Astrocyte of the hippocampus (primary cell): ENCODE measurements at regions not wholly inside any gene's neighbourhood (a gene's known extent, or its start where the extent isn't known, plus 50 kb on each side); places are given as distances from the start of the nearest gene placed in this dataset.

Experiments
- DNase-seq: peaks from one replicate; pipeline ENCODE4 v3.0.0; 2011; ENCODE audit warnings: low read depth, low spot score

DNA sequence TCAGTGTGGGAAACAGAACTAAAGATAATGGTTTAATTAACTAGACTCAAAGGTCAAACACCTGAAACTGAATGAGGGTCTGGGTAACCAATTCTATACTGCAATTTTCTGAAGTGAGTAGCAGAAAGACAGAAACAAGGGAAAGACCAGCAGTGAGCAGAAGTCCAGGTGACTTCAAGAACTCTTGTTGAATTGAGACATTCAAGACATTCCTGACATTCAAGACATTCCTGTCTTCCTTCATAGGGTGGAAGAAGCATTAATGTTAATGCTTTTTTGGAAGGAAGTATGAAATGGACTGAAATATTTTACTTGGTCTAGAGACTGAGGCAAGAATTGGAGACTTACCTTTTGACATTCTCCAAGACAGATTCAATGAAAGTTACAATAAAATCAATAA lies 529.9 kb upstream of the MMS22L start:
- DNase-seq, result no peak

DNA sequence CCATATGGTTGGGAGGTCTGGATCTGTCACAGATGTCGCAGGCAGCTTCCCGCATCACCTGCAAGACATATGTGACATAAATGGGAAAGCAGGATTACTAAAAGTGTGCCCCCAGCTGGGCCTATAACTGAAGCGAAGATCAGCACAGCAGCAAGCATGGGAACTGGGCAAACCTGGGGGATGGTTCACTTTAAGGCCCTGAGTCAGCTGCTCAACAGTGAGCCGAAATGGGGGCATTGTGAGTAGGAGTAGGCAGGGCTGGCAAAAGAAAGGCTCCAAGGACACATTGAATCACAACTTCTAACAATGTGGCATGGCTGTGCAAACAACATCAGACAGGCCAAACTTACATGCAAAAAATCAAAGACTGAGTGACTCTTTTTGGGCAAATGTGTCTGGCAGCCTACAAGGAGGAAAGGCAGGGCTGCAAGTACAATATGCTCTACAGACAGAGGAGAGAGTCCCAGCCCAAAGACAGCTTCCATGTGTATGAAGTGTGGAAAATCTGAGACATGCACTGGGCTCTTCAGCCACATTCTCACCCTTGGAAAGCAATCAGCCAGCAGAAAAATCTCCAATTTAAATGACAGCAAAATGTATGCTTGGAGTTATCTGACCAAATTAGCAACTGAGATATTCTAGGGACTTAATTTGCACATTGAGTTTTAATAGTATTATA lies 531.0 kb upstream of the MMS22L start:
- DNase-seq, result no peak

DNA sequence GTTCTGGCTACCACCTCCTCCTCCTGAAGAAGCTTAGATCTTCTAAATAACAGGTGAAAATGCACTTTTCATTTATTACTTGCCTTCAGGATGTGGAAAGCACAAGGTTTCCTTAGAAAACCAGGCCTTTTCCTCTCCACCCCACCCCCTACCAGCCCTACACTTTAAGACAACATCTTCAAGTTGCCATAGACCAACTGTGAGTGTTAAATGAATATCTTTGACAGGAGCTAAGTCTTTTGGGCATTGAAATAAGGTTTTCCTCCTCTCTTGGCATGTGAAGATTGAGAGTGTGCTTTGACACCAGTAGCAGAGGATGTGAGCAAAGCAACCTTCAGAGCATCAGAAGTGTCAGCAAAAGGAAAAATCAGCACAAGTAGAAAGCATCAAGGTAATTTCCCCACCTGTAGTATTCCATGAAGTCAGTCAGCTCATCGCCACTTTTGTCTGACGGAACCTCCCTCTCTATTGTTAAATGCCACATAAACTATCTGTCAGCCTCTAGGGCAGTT lies 532.3 kb upstream of the MMS22L start:
- no peak for DNase-seq

DNA sequence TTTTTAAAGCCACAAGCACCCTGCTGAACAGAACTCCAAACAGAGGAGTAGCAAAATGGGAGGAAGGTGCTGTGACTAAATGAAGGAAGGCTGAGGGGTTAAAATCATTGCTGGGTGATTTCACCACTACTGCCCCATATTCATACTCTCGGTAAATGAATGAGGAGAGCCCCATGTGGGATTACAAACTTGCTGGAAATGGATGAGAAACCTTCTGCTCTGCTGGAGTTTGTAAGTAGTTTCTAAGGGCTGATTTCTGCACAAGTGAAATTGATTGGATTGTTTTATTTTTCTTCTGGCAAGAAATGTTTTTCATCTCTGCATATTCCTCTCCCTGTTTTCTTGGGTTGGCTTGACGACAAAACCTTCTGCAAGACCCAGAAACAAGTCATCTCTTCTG lies 533.5 kb upstream of the MMS22L start:
- no peak for DNase-seq

DNA sequence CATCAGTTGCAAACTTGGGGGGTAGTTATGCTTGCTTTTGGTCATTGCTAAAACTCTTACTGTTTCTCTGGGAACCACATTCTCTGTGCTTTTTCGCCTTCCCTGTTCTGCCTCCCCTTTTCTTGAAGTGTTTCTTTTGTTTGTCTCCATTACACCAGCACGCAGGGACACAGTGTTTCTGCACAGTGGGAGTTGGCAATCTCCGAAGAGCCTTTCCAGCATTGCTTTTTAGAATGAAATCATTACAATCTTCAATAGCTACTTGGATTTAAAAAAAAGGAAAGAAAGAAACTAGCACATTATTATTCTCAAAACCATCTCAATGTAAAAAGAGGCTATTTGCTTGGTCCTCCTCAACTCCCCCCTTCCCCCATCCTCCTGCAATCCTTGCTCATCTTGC lies 536.7 kb upstream of the MMS22L start:
- no peak for DNase-seq

DNA sequence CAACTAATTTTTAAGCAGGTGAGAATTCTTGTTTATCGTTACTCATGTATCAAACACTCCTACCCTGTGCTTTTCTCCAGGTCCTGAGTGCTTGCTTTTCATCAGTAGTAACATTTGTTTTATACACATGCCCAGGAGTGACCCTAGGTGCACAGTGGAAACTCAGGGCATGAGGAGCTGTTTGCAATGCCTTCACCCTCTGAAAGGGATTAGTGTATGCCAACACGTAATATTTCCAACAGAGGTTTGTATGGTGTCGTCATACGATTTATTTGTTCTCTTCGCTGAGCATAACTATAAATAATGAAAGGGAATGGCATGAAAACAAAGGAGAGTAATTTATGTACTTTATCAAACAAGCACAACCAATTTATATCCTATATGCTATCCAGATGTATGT lies 537.4 kb upstream of the MMS22L start:
- no peak for DNase-seq

DNA sequence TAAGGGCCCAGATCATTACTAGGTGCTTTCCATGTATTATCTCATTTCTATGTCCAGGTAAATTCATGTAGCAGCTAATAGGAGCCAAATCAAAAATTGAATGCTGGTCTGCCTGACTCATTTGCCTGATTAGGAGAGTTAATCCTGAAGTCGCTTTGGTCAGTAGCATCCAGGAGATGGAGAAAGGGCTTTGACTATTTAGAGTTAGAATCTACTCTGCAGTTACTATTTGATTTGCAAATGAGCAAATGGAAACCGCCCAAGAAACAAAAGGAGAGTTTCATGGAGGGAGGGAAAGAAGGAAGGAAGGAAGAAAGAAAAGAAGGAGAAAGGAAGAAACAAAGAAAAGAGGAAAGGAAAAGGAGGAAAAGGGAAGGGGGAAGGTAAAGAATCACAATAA lies 539.6 kb upstream of the MMS22L start:
- no peak for DNase-seq

DNA sequence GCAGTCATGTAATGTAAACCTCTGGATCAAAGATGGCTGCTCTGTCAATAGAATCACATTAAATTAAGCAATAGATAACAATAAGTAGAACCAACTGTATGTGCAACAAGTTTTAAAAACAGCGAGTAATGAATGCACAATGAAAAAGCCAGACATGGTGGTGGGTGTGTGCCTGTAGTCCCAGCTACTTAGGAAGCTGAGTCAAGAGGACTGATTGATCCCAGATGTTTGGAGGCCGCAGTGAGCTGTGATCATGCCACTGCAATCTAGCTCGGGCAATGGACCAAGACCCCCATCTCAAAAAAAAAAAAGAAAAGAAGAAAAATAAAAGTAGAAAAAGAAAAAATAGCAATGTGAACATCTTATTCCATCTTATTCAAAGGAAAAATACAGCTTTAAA lies 558.7 kb upstream of the MMS22L start:
- DNase-seq, result no peak

DNA sequence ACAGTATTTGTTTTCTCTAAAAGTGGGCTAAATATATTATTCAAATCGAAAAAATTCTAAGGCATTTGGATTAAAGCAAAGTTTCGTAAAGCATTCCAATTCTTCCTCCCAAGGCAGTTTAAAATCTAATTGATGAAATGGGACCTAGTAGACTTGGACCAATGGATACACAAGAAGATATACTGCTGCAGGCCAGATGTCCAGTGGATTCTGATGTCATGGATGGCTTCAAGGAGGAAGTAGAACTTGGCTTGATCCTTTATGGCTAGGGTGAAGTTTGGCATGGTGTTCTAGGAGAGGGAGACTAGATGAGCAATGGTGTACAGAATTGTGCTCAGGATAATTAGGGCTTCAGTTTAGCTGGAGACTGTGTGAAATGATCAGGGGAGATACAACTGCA lies 559.5 kb upstream of the MMS22L start:
- DNase-seq, result no peak

DNA sequence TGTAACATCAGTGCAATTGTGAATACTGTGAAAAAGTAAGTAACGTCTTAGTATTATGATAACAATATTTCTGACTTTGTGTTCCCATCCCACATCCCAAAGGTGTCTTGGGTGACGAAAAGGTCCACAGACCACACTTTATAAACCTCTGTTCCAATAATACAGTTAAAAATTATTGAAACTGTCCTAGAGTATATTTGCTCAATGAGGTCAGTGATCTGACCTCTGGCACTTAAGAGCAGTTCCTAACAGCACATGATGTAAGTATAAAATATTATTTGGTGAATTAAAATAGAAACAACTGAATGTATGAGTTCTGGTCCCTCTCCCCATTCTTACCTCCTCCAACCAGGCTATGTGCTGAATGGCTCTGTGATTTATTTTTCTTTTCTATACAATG lies 566.4 kb upstream of the MMS22L start:
- no peak for DNase-seq

DNA sequence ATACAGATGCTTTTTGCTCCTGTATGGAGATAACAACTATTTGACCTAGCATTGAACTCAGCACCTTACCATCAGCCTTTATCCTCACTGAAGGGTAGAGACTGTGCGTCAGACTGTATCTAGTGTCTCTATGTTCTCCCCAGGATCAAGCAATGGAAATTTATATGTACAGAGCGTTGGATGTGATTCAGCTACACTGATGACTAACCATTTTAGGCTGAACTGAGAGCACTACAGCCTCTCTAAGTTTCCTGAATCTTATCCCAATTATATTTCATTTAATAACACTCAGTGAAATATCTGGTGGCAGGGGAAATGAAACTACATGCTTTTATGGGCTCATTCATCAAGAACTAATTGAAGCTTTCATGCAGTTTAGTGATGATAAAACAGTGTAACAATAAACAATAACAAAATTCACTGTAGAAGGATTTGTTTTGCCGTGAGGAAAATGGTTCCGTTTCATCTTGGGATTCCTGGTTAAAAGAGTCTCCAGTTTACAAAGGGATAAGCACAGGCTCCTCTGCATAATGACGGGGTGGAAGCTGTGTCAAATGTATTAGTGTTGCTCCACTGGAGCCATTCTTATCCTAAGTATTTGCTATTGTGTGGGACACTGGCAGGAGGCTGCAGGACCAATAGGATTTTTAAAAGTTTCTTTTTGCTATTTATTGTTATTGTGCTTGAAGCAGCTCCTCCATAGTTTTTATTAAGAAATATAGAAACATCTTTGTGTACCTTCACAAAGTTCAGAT lies 567.6 kb upstream of the MMS22L start:
- peak; percentile 74 for DNase-seq

DNA sequence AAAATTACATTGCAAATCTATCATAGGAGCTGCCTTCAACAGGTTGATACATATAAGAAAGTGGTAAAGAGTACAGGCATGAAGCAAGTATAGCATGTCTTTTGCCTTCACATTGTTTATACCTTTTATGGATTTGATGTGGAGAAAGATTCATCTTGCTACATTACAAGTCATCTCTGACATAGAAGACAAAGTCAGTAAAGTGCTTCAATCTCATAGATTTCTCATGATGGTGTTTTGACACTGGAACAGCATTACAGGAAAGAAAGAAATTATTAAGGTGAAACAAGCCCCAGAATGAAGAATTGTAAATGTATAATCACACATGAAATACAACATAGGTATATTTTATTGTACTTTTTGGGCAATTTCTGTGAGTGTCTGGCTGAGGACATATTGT lies 580.7 kb upstream of the MMS22L start:
- DNase-seq, result no peak

DNA sequence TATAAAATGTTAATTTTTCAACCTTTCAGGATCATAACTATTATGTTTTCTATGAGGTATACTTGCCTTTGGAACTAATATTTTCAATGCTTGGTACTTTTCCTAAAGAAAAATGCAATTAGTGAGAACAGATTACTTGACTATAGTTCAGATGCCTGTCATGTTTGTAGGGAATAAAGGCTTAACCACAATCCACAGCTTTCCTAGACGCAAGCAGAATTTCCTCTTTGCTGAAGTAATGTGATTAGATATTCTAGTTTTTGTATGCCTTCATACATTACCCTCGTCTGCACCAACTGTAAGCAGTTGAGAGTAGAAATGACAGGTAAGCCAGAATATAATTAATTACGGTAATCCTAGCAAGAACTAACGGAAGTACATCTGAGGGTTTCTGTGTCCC lies 581.4 kb upstream of the MMS22L start:
- DNase-seq, result peak; percentile 60

DNA sequence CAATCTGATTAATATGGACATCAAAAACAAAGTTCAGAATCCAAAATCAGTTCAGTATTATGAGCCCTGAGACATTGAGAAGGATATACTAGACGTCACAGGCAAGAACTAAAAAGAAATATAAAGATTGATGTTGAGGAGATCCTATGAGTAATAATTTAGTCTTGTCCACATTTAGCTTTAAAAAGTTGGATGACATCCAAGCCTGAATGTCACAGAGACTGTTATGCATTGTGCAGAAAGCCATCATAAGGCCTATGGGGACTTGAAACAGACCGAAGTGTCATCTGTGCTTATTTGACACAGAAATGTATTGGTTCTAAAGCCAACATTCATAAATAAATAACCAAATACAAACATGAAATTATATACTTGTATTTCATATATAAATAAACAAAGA lies 581.8 kb upstream of the MMS22L start:
- DNase-seq, result peak; percentile 17

DNA sequence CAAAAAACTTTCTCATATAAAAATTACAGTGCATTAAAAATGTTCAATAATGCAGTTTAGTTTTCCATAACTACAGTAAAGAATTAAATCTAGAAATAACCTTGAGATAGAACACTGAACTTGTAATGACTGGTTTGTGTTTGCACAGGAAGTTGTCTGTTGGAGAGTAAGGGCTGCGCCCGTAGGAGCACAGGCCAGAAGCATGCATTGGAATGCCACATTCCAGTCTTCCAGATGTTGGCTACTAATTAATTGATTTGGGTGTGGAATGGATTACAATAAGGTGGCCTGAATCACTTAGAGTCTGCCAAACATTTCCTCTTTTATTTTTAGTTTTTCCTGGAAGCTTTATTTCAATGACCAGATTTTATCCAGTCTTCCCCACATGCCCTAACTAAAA lies 582.6 kb upstream of the MMS22L start:
- DNase-seq, result no peak

DNA sequence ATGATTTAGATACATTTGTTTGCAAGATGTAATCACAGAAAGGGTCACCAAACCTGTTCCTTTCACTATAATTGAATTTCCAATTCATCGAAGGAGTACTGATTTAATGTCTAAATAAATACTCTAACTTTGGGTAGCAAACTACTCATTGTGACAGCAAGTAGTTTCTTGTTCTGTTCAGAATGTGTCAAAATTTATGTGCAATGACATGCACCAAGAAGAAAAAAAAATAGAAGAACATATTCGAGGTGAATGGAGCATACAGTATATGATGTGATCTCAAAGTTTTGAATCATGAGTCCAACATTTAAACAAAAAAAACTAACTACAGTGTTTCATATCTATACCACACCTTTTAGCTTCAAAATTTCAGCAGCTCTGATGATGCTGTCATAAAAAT lies 583.6 kb upstream of the MMS22L start:
- no peak for DNase-seq

DNA sequence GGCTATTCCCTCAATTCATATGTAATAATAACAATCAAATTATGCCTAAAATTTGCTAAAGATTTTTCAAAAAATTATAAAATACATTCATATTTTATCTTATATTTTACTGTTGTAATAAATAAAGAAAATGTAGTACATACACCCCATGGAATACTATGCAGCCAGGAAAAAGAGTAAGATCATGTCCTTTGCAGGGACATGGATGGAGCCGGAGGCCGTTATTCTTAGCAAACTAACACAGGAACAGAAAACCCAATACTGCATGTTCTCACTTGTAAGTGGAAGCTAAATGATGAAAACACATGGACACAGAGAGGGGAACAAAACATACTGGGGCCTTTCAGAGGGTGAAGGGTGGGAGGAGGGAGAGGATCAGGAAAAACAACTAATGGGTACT lies 584.2 kb upstream of the MMS22L start:
- no peak for DNase-seq

DNA sequence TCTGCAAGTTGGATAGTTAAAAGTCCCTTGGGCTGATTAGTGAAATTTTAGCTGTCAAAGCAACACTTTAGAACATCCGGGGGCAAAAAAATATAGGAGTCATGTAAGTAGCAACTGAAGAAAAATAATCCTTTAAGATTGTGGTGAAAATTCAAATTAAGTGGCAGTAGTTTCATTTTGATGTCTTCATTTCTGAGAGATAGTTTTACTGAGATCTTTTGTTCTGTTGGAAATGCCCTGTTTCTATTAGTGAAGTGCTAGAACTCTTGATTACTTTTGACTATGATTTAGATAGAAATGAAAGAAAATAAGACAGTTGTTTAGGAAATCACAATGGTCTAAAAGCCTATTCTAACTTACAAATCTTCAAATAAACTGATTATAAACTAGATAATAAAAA lies 587.3 kb upstream of the MMS22L start:
- DNase-seq, result no peak

DNA sequence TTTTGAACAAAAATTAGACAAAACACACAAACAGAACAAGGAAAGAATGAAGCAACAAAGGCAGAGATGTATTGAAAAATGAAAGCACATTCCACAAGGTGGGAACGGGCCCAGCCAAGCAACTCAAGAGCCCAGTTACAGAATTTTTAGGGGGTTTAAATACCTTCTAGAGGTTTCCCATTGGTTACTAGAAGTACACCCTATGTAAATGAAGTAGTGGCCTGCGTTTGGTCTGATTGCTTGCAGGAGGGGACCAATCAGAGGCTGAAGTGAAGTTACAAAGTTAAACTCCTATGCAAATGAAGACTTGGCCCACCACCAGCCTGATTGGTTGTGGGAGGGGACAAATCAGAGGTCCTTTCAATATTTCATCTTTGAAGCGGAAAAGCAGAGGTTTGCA lies 593.7 kb upstream of the MMS22L start:
- DNase-seq, result no peak

DNA sequence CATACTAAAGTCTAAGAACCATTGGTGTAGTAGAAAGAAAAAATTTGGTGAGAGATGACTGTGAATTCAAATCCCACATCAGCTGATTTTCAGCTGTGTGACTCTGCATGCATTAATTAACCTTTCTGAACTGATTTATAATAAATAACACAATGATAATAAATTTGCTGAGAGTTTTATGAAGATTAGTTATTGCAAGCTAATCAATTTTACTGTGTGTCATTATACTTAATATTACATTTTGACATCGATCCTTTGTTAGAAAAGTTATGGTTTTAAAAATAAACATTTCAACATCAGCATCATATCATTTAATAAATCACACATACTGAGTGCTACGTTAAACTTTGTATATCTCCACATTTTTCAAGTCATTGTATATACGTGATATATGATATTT lies 599.7 kb upstream of the MMS22L start:
- DNase-seq, result no peak

DNA sequence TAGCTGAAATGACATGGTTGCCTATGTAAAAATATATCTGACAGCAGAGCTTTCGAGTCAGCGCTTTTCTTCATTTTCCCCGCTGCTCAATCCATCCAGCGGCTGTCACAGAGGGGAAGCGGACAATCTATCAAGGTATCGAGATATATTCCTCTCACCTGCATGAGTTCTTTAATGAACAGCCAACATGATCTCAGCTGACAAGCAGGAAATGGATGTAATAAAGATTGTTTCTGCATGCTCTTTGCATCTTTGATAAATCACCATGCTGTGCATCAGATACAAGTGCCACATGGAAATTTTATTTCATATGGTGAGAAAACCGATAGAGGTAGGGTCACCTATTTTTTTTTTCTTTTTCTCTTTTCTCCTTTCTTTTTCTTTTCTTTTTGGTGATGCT lies 602.3 kb upstream of the MMS22L start:
- no peak for DNase-seq

DNA sequence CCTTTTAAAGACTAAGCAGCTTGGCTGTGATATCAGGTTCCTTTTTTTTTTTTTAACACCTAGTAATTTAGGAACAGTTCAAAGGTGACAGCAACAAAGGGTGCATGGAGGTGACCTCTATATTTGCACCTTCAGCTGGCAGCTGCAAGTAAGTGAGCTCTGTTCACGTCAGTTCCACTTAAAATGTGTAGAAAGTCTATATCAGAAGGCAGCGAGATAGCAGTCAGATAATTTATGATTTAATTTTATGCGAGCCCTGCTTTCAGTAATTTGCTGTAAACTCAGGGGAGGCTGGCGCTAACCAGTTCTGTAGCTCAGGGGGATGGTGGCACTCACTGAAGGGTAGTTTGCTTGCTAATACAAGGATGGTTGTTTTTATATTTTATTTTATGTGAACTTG lies 602.8 kb upstream of the MMS22L start:
- no peak for DNase-seq

DNA sequence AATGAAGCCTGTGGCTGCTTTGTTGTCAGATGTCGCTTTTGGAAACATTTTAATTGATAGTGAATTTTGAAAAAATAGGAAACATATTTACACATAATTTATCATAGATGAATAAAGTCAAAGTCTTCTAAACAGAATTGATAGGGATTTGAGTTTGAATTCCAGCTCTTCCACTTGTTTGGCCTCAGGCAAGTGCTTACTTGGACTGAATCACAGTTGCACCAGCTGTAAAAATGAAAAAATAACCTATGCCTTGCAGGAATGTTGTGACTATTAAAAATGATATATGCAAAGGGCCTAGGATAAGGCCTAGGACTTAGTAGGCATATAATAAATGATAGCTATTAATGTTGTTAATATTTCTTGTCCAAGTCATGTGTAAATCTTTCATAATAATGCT lies 618.5 kb upstream of the MMS22L start:
- DNase-seq, result no peak
